GM23338 (cell line): ENCODE measurements at regions not wholly inside any gene's neighbourhood (a gene's known extent, or its start where the extent isn't known, plus 50 kb on each side); places are given as distances from the start of the nearest gene placed in this dataset.
"Not testable (repeated sequence)": the region's sequence is repeated elsewhere in the genome, so short reads cannot be mapped to it uniquely, and the experiment has no call there.

Experiments used
- CREB1 ChIP-seq: fragments of 250-450 bp; sonication (Bioruptor Pico); IDR thresholded peaks from 2 replicates; pipeline ENCODE4 v1.5.0; 2020; ENCODE audit warnings: low read depth, mild to moderate bottlenecking, moderate library complexity
- EZH2 ChIP-seq: fragments of 200-600 bp; sonication (generic); IDR thresholded peaks from one replicate; pipeline ENCODE4 v1.8.0; 2017; ENCODE audit warnings: antibody characterized with exemption, mild to moderate bottlenecking, low read depth; ENCODE audit not compliant: unreplicated experiment
- EZH2phosphoT487 ChIP-seq: fragments of 200-600 bp; sonication (generic); IDR thresholded peaks from one replicate; pipeline ENCODE4 v1.8.1; 2018; ENCODE audit warnings: antibody characterized with exemption; ENCODE audit not compliant: unreplicated experiment
- JUNB ChIP-seq: IDR thresholded peaks from one replicate; pipeline ENCODE4 v1.6.1; 2016; ENCODE audit warnings: antibody characterized with exemption; ENCODE audit not compliant: unreplicated experiment
- POLR2AphosphoS5 ChIP-seq: IDR thresholded peaks from 2 replicates; pipeline ENCODE4 v1.6.1; 2016; ENCODE audit warnings: antibody characterized with exemption, low read depth
- STAT1 ChIP-seq: IDR thresholded peaks from one replicate; pipeline ENCODE4 v1.6.1; 2016; ENCODE audit warnings: antibody characterized with exemption; ENCODE audit not compliant: unreplicated experiment
- ZNF114 ChIP-seq: fragments of 250-450 bp; sonication (Bioruptor Pico); IDR thresholded peaks from 2 replicates; pipeline ENCODE4 v1.5.0; 2020; ENCODE audit warnings: mild to moderate bottlenecking, moderate library complexity
- ZNF331 ChIP-seq: fragments of 250-450 bp; sonication (Bioruptor Pico); IDR thresholded peaks from 2 replicates; pipeline ENCODE4 v1.5.0; 2020; ENCODE audit warnings: low read depth, mild to moderate bottlenecking, moderate library complexity
- TF ChIP-seq, protein P1 (sequence below), 2 experiments: fragments of 200-600 bp in 1 of 2; sonication (generic) in 1 of 2; conservative IDR thresholded peaks; 2 replicates each; pipeline versions ENCODE4 v1.5.1 to v1.6.1; 2016 to 2017; ENCODE audit warnings: antibody characterized with exemption in 2 of 2, low read depth in 2 of 2, mild to moderate bottlenecking in 2 of 2, moderate library complexity in 1 of 2
- TF ChIP-seq, protein P2 (sequence below): IDR thresholded peaks from one replicate; pipeline ENCODE4 v1.6.1; 2018; ENCODE audit warnings: antibody characterized with exemption; ENCODE audit not compliant: unreplicated experiment
- TF ChIP-seq, protein P3 (sequence below): IDR thresholded peaks from 2 replicates; pipeline ENCODE4 v1.6.1; 2016; ENCODE audit warnings: antibody characterized with exemption

DNA sequence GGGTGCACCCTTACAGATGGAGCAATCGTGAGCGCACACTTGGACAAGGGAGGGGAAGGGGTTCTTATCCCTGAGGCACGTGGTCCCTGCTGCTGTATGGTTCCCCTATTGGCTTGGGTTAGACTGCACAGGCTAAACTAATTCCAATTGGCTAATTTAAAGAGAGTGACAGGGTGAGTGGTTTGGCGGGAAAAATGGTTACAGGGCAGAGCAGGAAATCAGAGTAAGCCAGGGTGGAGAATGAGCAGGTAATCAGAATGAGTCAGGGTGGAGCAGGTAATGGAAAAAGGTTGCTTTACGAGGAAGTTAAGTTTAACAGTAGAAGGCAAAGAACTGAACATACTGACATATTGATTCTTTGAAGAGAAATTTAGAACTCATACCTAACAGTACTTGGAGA, 49.8 kb upstream of the ST3GAL6 start:
- TF ChIP-seq EZH2; CREB1 (CRISPR knock-in tag); ZNF114; EZH2phosphoT487; JUNB; POLR2AphosphoS5; ZNF331 (CRISPR knock-in tag); STAT1: not testable (repeated sequence)
- TF ChIP-seq, protein P1, sequence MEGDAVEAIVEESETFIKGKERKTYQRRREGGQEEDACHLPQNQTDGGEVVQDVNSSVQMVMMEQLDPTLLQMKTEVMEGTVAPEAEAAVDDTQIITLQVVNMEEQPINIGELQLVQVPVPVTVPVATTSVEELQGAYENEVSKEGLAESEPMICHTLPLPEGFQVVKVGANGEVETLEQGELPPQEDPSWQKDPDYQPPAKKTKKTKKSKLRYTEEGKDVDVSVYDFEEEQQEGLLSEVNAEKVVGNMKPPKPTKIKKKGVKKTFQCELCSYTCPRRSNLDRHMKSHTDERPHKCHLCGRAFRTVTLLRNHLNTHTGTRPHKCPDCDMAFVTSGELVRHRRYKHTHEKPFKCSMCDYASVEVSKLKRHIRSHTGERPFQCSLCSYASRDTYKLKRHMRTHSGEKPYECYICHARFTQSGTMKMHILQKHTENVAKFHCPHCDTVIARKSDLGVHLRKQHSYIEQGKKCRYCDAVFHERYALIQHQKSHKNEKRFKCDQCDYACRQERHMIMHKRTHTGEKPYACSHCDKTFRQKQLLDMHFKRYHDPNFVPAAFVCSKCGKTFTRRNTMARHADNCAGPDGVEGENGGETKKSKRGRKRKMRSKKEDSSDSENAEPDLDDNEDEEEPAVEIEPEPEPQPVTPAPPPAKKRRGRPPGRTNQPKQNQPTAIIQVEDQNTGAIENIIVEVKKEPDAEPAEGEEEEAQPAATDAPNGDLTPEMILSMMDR (conservative IDR thresholded peaks at IDR 0.05; ENCODE audit: low read depth in 2 of 2) = not testable (repeated sequence)
- TF ChIP-seq, protein P2, sequence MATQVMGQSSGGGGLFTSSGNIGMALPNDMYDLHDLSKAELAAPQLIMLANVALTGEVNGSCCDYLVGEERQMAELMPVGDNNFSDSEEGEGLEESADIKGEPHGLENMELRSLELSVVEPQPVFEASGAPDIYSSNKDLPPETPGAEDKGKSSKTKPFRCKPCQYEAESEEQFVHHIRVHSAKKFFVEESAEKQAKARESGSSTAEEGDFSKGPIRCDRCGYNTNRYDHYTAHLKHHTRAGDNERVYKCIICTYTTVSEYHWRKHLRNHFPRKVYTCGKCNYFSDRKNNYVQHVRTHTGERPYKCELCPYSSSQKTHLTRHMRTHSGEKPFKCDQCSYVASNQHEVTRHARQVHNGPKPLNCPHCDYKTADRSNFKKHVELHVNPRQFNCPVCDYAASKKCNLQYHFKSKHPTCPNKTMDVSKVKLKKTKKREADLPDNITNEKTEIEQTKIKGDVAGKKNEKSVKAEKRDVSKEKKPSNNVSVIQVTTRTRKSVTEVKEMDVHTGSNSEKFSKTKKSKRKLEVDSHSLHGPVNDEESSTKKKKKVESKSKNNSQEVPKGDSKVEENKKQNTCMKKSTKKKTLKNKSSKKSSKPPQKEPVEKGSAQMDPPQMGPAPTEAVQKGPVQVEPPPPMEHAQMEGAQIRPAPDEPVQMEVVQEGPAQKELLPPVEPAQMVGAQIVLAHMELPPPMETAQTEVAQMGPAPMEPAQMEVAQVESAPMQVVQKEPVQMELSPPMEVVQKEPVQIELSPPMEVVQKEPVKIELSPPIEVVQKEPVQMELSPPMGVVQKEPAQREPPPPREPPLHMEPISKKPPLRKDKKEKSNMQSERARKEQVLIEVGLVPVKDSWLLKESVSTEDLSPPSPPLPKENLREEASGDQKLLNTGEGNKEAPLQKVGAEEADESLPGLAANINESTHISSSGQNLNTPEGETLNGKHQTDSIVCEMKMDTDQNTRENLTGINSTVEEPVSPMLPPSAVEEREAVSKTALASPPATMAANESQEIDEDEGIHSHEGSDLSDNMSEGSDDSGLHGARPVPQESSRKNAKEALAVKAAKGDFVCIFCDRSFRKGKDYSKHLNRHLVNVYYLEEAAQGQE = not testable (repeated sequence)
- TF ChIP-seq, protein P3, sequence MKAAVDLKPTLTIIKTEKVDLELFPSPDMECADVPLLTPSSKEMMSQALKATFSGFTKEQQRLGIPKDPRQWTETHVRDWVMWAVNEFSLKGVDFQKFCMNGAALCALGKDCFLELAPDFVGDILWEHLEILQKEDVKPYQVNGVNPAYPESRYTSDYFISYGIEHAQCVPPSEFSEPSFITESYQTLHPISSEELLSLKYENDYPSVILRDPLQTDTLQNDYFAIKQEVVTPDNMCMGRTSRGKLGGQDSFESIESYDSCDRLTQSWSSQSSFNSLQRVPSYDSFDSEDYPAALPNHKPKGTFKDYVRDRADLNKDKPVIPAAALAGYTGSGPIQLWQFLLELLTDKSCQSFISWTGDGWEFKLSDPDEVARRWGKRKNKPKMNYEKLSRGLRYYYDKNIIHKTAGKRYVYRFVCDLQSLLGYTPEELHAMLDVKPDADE = not testable (repeated sequence)
